H54 (cell line): ENCODE measurements at regions not wholly inside any gene's neighbourhood (a gene's known extent, or its start where the extent isn't known, plus 50 kb on each side); places are given as distances from the start of the nearest gene placed in this dataset.
"Not testable (repeated sequence)": the region's sequence is repeated elsewhere in the genome, so short reads cannot be mapped to it uniquely, and the experiment has no call there.

ENCODE experiments used
- DNase-seq: peaks from one replicate; pipeline ENCODE4 v3.0.0; 2011; ENCODE audit warnings: low spot score, mixed read lengths; ENCODE audit not compliant: insufficient read length
- FAIRE-seq: peaks from 3 replicates; lab custom pipeline; 2011; peaks lifted over from hg19 to GRCh38; lab: Jason Lieb, UNC
- POLR2A ChIP-seq: IDR thresholded peaks from 2 replicates; pipeline ENCODE4 v1.6.1; 2011; ENCODE audit warnings: low read depth, mild to moderate bottlenecking, low read length

DNA sequence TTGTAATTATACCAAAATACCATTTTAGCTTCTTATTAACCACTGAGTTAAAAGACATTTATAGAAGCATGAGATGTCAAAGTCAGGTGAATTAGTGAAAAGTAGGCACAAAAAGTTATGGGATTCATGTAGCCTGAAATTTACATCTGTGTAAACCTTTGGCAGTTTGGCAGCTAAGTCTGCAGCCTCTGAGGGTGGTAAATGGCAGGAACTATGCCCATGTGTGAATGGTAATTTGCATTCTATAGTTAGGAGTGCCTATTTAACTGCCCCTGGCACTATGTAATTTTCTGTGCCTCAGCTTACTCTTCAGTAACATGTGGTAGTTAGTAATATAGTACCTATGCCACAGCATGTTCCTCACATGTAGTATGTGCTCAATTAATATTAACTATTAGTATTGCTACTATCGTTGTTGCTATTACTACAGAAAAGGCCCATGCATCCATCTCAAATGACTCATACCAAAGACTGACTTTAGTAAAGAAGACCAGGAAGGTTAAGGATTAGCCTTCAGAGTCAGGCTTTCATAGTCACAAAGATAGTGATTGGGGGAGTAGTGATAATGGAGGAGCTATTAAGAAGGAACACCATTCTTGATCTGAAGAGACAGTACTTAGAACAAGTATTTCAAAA lies 258.7 kb upstream of the BTG1 start:
- DNase-seq (no peak), FAIRE-seq (no peak)
- TF ChIP-seq POLR2A: no peak

DNA sequence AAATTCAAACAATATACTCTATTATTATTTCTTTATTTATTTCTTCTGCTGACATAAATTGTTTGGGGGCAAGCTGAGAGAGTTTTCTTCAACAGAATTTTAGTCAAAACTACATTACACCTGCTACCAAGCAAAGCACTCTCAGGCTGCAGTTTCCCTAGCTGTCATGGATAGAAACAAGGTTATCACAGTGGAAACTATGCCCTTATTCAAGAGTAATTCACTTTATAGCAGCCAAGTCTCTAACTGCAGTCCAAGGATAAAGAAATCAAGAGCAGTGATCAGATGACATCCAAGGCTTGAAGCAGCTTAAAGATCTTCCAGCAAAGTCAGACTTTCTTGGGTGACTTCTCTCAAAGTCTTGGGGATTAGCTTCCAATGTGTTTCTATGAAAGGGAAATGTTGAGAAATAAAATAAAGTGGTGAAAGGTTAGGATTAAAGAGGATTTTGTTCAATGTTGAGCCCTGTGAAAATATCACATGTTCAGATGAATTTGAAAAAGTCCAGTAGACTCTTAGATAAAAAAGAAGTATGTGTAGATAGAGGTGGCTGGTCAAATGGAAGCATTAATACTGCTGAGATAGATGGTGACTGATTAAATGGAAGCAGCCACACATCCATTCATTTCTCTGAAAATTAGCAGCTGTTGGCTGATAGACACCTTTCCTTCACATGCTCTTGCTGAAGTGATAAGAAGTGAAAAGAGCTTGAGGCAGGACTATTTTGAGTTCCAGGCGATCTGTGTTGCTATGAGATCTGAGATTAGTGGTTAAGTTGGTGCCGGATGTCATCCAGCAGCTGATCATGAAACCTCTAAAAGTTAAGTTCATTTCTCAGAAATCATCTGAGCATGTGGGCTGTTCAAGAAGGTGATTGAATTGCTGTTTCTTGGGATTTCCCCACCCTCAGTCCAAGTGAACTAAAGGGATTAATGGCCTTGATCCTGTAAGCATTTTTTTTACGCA lies 257.8 kb upstream of the BTG1 start:
- TF ChIP-seq POLR2A: no peak
- DNase-seq (no peak), FAIRE-seq (no peak)

DNA sequence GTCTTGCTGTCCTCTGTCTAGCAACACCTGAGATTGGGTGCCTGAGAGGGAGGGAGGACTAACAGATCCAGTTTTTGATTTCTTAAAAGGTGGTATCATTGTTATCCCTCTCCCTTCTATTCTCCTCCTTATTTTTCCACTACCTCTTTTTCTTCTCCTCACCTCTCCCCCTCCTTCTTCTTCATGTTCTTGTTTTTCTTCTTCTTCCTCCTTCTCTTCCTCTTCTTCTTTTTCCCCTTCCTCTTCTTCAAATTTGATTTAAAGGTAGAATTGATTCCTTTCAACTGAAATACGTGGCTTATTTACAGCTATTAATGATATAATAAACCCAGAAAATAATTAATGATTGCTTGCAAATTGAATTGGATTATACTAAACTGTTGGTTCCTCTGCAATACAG lies 256.8 kb upstream of the BTG1 start:
- DNase-seq (no peak), FAIRE-seq (no peak)
- TF ChIP-seq POLR2A: no peak

DNA sequence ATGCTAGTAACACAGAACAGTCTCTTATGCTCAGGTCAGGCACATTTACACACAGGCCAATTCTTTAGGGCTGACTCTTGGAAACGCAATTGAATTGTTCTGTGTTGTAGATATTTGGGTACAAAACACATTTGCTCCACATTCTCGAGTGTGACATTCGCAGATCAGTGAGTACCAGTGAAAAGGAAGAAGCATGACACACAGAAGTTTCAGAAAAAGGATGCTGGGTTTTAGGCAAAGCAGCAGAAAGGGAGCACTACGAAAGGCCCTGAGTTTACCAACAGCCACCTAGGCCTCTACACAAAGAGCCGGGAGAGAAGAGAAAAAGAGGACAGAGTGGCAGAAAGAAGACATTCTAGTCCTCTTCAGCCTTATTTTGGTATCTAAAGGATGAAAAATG lies 254.4 kb upstream of the BTG1 start:
- no peak for FAIRE-seq
- no peak for TF ChIP-seq POLR2A
- DNase-seq: no peak

DNA sequence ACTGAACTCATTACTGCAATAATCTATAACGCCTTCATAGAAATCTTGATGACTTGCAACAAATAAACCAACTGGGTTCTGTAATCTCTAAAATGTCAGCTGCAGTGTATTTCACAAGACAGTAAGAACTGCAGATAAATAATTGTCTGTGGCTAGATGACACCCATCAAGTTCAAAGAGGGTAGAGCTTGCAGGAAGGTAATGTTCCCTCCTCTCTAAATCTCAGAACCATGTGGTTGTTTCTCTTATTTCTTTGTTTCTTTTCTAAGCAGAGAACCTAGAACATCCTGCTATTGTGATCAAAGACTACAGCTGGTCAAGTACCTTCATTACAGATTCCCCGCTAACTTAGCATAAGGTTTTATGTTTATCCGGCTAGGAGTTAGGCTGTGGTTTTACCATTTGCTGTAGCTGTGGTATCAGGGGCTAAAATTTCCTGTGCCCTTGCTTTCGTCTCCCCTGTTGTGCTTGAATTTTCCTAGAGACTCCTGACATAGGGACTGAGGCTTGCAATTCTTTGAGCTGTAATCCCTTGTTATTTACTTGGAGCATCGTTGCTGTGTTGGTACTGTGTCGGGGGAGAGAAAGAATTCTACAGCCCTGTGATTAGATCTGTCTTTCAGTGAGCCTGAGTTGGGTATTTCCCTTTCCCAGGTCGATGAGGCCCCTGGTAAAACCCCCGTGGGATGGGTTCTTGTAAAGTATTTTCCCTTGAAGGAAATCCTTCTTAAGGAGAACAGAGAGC lies 253.1 kb upstream of the BTG1 start:
- no peak for TF ChIP-seq POLR2A
- no peak for FAIRE-seq
- no peak for DNase-seq

DNA sequence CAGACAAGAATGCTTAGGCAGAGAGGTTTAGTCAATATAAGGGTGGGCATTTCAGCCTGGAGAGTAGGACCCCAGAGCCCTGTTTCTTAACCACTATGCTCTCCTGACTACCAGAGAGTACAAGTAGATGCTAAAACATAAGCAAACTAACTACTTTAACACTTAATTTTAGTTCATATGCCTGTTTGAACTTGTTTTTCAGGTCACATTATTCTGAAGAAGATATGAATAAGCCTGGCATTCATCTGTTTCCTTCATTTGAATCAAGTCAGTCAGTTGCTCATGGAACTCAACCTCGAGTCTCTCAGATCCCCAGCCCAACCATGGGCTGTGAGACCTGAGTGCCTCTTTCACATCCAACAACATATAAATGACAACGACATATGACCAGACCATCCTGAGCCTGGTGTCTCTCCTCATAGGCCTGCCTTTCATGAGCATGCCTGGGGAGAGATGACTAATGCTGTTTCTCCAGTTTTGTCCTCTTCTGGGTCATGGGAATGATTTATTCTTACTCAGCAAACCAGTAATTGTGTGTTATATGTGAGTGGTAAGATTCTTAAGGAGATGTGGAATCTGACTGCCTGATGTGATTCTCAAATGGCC lies 251.1 kb upstream of the BTG1 start:
- TF ChIP-seq POLR2A: no peak
- DNase-seq (peak; percentile 50), FAIRE-seq (peak; percentile 94)

DNA sequence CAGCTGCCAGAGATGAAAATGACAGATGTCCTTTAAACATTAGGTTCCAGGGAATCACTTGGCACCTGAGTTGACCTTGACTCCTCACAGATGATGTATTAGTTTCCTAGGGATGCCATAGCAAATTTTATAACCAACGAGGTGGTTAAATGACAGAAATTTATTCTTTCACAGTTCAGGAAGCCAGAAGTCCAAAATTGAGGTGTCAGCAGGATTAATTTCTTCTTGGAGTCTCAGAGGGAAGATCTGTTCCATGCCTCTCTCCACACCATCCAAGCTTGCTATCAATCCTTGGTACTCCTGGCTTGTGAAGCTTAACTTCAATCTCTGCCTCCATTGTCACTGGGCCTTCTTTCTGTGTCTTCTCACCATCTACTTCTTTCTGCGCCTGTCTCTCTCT lies 249.7 kb upstream of the BTG1 start:
- DNase-seq (no peak), FAIRE-seq (no peak)
- TF ChIP-seq POLR2A: no peak

DNA sequence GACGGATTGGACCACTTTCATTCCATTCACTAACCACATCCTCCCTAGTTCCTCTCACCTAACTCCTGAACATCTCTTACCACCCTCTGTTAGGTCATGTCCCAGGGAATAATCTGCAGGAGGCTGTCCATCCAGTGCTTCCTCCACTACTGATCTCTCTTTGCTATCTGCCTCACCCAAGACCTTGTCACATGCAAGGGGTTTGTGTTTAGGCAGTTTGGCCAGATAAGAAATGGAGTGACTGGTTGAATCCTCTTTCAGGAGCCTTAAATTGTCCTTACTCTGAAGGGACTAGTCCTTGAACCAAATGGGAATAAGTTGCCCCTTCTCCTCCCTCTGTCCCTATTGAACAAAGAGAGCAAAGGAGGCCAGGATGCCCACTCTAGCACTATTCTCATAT lies 249.2 kb upstream of the BTG1 start:
- no peak for FAIRE-seq
- DNase-seq: no peak
- TF ChIP-seq POLR2A: no peak

DNA sequence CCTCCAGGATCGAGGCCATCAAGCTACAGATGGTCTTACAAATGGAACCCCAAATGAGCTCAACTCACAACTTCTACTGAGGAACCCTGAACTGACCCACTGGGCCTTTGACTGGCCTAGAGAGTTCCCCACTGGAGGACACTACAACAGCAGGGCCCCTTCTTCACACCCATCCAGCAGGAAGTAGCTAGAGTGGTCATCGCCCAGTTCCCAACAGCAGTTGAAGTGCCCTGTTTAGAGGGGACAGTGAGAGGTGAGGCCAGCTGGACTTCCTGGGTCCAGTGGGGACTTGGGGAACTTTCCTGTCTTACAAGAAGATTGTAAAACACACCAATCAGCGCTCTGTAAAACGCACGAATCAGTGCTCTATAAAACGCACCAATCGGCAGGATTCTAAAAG lies 247.9 kb upstream of the BTG1 start:
- DNase-seq: no peak
- no peak for TF ChIP-seq POLR2A
- no peak for FAIRE-seq

DNA sequence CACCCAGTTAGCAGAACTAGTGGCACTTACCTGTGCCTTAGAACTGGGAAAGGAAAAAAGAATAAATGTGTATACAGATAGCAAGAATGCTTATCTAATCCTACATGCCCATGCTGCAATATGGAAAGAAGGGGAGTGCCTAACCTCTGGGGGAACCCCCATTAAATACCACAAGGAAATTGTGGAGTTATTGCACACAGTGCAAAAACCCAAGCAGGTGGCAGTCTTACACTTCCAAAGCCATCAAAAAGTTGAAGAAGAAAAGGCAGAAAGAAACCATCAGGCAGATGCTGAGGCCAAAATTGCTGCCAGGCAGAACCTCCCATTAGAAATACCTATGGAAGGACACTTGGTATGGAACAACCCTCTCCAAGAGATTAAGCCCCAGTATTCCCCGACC lies 246.1 kb upstream of the BTG1 start:
- not testable (repeated sequence) for DNase-seq, FAIRE-seq

DNA sequence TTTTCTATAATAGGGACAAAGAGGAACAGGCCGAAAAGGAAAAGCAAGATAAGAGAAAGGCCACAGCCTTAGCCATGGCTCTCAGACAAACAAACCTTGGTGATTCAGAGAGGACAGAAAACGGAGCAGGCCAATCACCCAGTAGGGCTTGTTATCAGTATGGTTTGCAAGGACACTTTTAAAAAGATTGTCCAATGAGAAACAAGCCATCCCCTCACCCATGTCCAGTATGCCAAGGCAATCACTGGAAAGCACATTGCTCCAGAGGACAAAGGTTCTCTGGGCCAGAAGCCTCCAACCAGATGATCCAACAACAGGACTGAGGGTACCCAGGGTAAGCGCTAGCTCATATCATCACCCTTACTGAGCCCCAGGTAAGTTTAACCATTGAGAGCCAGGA lies 243.8 kb upstream of the BTG1 start:
- TF ChIP-seq POLR2A: no peak
- no peak for FAIRE-seq
- no peak for DNase-seq

DNA sequence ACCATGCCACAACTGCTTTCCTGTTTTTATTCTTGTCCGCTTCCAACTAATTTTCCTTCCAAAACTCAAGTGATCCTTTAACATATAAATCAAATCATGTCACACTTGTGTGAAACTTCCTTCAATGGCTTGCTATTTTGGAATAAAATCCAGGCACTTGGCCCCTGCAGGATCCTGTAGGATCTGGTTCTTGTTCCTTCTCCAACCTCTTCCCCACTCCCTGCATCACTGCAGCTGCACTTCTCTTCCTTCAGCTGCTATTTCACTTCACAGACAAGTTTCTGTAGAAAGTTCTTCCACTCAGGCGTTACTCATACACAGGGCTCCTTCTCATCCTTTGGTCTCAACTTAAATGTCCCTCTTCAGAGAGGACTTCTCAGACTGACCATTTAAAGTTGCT lies 239.7 kb upstream of the BTG1 start:
- DNase-seq (no peak), FAIRE-seq (no peak)
- TF ChIP-seq POLR2A: no peak

DNA sequence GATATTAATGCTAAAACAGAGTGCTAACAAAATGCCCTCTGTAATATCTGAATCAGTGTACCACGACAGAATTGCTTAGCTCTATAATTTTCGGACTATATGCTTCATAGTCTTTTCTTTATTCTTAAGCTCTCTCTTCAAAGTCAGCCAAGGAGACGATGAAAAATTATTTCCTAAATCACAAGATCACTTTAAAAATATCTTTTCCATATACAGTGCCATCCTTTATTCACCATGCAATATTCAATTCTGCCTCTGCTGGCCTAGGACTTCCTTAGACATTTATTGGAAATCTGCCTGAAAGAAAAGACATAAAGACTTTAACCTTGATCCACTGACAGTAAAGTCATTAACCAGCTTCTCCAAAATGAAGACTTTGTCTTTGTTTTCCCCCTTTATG lies 238.9 kb upstream of the BTG1 start:
- no peak for FAIRE-seq
- no peak for DNase-seq
- no peak for TF ChIP-seq POLR2A
